Stimulated activated naive B cell treated with anti-CD40 and anti-IgM and Interleukin-4, amounts not matched to agents 10 μg/mL and 1 μg/mL and 100 μg/mL, for 72 hours (primary cell): ENCODE measurements at regions not wholly inside any gene's neighbourhood (a gene's known extent, or its start where the extent isn't known, plus 50 kb on each side); places are given as distances from the start of the nearest gene placed in this dataset.

Source experiments
- ATAC-seq, 2 donors: fragments of 150-1000 bp; cut with Tn5 transposase; replicated peaks; 2 replicates each; pipeline ENCODE4 v1.10.0; 2021; ENCODE audit warnings: moderate library complexity in 1 of 2
- DNase-seq: peaks from one replicate; pipeline ENCODE4 v3.0.0; 2021
- H3K27ac Mint-ChIP-seq: one replicate; pipeline ENCODE4 v1.8.0; 2022; ENCODE audit warnings: mild to moderate bottlenecking, mixed read lengths
- H3K27me3 Mint-ChIP-seq, 2 donors: one replicate each; pipeline ENCODE4 v1.8.0; 2022; ENCODE audit warnings: mixed read lengths in 2 of 2
- H3K36me3 Mint-ChIP-seq, 2 donors: one replicate each; pipeline ENCODE4 v1.8.0; 2022; ENCODE audit warnings: mixed read lengths in 2 of 2, mild to moderate bottlenecking in 1 of 2
- H3K4me1 Mint-ChIP-seq, 2 donors: one replicate each; pipeline ENCODE4 v1.8.0; 2022; ENCODE audit warnings: mixed read lengths in 2 of 2, mild to moderate bottlenecking in 1 of 2
- H3K4me3 Mint-ChIP-seq, 2 donors: one replicate each; pipeline ENCODE4 v1.8.0; 2022; ENCODE audit warnings: mild to moderate bottlenecking in 2 of 2, mixed read lengths in 2 of 2, moderate library complexity in 1 of 2
- H3K9me3 Mint-ChIP-seq, 2 donors: one replicate each; pipeline ENCODE4 v1.8.0; 2022; ENCODE audit warnings: mixed read lengths in 2 of 2, mild to moderate bottlenecking in 1 of 2

GRCh38 chr17:59451706-59452105, 113.7 kb upstream of the DHX40 start:
- H3K27me3 Mint-ChIP-seq = peaks cover 0 to 5% of the 10 kb centered on the region in 2 donors
- H3K36me3 Mint-ChIP-seq = no peaks in the 10 kb centered on the region
- no peaks in the 10 kb centered on the region for H3K4me1 Mint-ChIP-seq
- ATAC-seq (no peak), DNase-seq (no peak)
- H3K9me3 Mint-ChIP-seq = no peaks in the 10 kb centered on the region
- no peak overlapping the region for H3K4me3 Mint-ChIP-seq
- no peak overlapping the region for H3K27ac Mint-ChIP-seq

GRCh38 chr17:59454633-59455105, 110.7 kb upstream of the DHX40 start:
- H3K4me3 Mint-ChIP-seq = no peak overlapping the region
- ATAC-seq (no peak), DNase-seq (no peak)
- no peak overlapping the region for H3K27ac Mint-ChIP-seq
- no peaks in the 10 kb centered on the region for H3K36me3 Mint-ChIP-seq
- no peaks in the 10 kb centered on the region for H3K9me3 Mint-ChIP-seq
- H3K27me3 Mint-ChIP-seq = peaks cover 0 to 5% of the 10 kb centered on the region in 2 donors
- H3K4me1 Mint-ChIP-seq = no peaks in the 10 kb centered on the region

GRCh38 chr17:59456428-59456827, 109.0 kb upstream of the DHX40 start:
- no peaks in the 10 kb centered on the region for H3K9me3 Mint-ChIP-seq
- ATAC-seq (no peak), DNase-seq (no peak)
- H3K4me3 Mint-ChIP-seq = no peak overlapping the region
- no peaks in the 10 kb centered on the region for H3K36me3 Mint-ChIP-seq
- no peak overlapping the region for H3K27ac Mint-ChIP-seq
- peaks cover 0 to 11% of the 10 kb centered on the region in 2 donors for H3K27me3 Mint-ChIP-seq
- no peaks in the 10 kb centered on the region for H3K4me1 Mint-ChIP-seq

- Mint-ChIP-seq H3K4me1 (no peaks in the 10 kb centered on the region), H3K27me3 (peaks cover 5 to 7% of the 10 kb centered on the region in 2 donors), H3K9me3 (no peaks in the 10 kb centered on the region), H3K27ac (no peak overlapping the region), H3K4me3 (no peak overlapping the region), H3K36me3 (no peaks in the 10 kb centered on the region)
- ATAC-seq (no peak), DNase-seq (no peak)
Measured at GRCh38 chr17:59456923-59457615, 108.3 kb upstream of the DHX40 start.

- H3K4me3 Mint-ChIP-seq = no peak overlapping the region
- no peaks in the 10 kb centered on the region for H3K9me3 Mint-ChIP-seq
- no peak for DNase-seq
- no peaks in the 10 kb centered on the region for H3K4me1 Mint-ChIP-seq
- peaks cover 5 to 7% of the 10 kb centered on the region in 2 donors for H3K27me3 Mint-ChIP-seq
- no peaks in the 10 kb centered on the region for H3K36me3 Mint-ChIP-seq
- no peak for ATAC-seq
- no peak overlapping the region for H3K27ac Mint-ChIP-seq
Measured at GRCh38 chr17:59462385-59462784, 103.0 kb upstream of the DHX40 start.

GRCh38 chr17:59464246-59464645, 101.2 kb upstream of the DHX40 start:
- Mint-ChIP-seq H3K9me3 (no peaks in the 10 kb centered on the region), H3K4me1 (no peaks in the 10 kb centered on the region), H3K27ac (no peak overlapping the region), H3K27me3 (peaks cover 5 to 7% of the 10 kb centered on the region in 2 donors), H3K36me3 (no peaks in the 10 kb centered on the region), H3K4me3 (no peak overlapping the region)
- DNase-seq (no peak), ATAC-seq (no peak)

GRCh38 chr17:59465949-59466307, 99.5 kb upstream of the DHX40 start:
- H3K9me3 Mint-ChIP-seq = no peaks in the 10 kb centered on the region
- DNase-seq (no peak), ATAC-seq (no peak)
- H3K36me3 Mint-ChIP-seq = no peaks in the 10 kb centered on the region
- H3K4me3 Mint-ChIP-seq = no peak overlapping the region
- H3K27me3 Mint-ChIP-seq = peaks cover 0 to 5% of the 10 kb centered on the region in 2 donors
- no peak overlapping the region for H3K27ac Mint-ChIP-seq
- H3K4me1 Mint-ChIP-seq = no peaks in the 10 kb centered on the region

- Mint-ChIP-seq H3K4me3 (no peak overlapping the region), H3K27ac (no peak overlapping the region)
Measured at GRCh38 chr17:59466946-59467801, 98.2 kb upstream of the DHX40 start.

GRCh38 chr17:59469786-59470485, 95.5 kb upstream of the DHX40 start:
- Mint-ChIP-seq H3K27ac (no peak overlapping the region), H3K4me3 (no peak overlapping the region), H3K4me1 (no peaks in the 10 kb centered on the region), H3K9me3 (no peaks in the 10 kb centered on the region), H3K27me3 (peaks cover 0 to 3% of the 10 kb centered on the region in 2 donors), H3K36me3 (no peaks in the 10 kb centered on the region)
- ATAC-seq = no peak
- no peak for DNase-seq

More at GRCh38 chr17:59466946-59467801, 98.2 kb upstream of the DHX40 start:
- DNase-seq = no peak
- H3K36me3 Mint-ChIP-seq = no peaks in the 10 kb centered on the region
- H3K9me3 Mint-ChIP-seq = no peaks in the 10 kb centered on the region
- no peaks in the 10 kb centered on the region for H3K4me1 Mint-ChIP-seq
- H3K27me3 Mint-ChIP-seq = peaks cover 0 to 3% of the 10 kb centered on the region in 2 donors
- ATAC-seq = no peak

- H3K9me3 Mint-ChIP-seq = no peaks in the 10 kb centered on the region
- no peak for ATAC-seq
- no peak for DNase-seq
- H3K27me3 Mint-ChIP-seq = peaks cover 0 to 3% of the 10 kb centered on the region in 2 donors
- H3K4me1 Mint-ChIP-seq = no peaks in the 10 kb centered on the region
- no peaks in the 10 kb centered on the region for H3K36me3 Mint-ChIP-seq
- H3K27ac Mint-ChIP-seq = no peak overlapping the region
- no peak overlapping the region for H3K4me3 Mint-ChIP-seq
Measured at GRCh38 chr17:59470624-59471297, 94.6 kb upstream of the DHX40 start.

- Mint-ChIP-seq H3K4me3 (no peak overlapping the region), H3K36me3 (no peaks in the 10 kb centered on the region), H3K27me3 (peaks cover 0 to 4% of the 10 kb centered on the region in 2 donors), H3K4me1 (no peaks in the 10 kb centered on the region), H3K9me3 (no peaks in the 10 kb centered on the region), H3K27ac (no peak overlapping the region)
- DNase-seq (no peak), ATAC-seq (no peak)
Measured at GRCh38 chr17:59476413-59476812, 89.0 kb upstream of the DHX40 start.

GRCh38 chr17:59479141-59479540, 86.3 kb upstream of the DHX40 start:
- no peak overlapping the region for H3K27ac Mint-ChIP-seq

GRCh38 chr17:59483860-59484259, 81.5 kb upstream of the DHX40 start:
- Mint-ChIP-seq H3K4me3 (peak overlapping the region in 1 of 2 donors; percentile 59), H3K36me3 (no peaks in the 10 kb centered on the region), H3K27me3 (peaks cover 6 to 9% of the 10 kb centered on the region in 2 donors), H3K27ac (no peak overlapping the region), H3K4me1 (no peaks in the 10 kb centered on the region), H3K9me3 (no peaks in the 10 kb centered on the region)
- peak in 1 of 2 donors; percentile 33 for ATAC-seq
- DNase-seq = no peak

More at GRCh38 chr17:59479141-59479540, 86.3 kb upstream of the DHX40 start:
- Mint-ChIP-seq H3K4me1 (no peaks in the 10 kb centered on the region), H3K36me3 (no peaks in the 10 kb centered on the region), H3K27me3 (peaks cover 6 to 9% of the 10 kb centered on the region in 2 donors), H3K9me3 (no peaks in the 10 kb centered on the region), H3K4me3 (no peak overlapping the region)
- ATAC-seq (no peak), DNase-seq (no peak)

- Mint-ChIP-seq H3K36me3 (no peaks in the 10 kb centered on the region), H3K27me3 (peaks cover 6 to 7% of the 10 kb centered on the region in 2 donors), H3K4me3 (no peak overlapping the region), H3K27ac (no peak overlapping the region), H3K9me3 (no peaks in the 10 kb centered on the region), H3K4me1 (no peaks in the 10 kb centered on the region)
- ATAC-seq = no peak
- DNase-seq = no peak
Measured at GRCh38 chr17:59485015-59485414, 80.4 kb upstream of the DHX40 start.
